GM12878 (cell line): ENCODE measurements at regions not wholly inside any gene's neighbourhood (a gene's known extent, or its start where the extent isn't known, plus 50 kb on each side); places are given as distances from the start of the nearest gene placed in this dataset.

Experiments used
- ATAC-seq: fragments of 200-7000 bp; cut with Tn5 transposase; 3 replicates; pipeline ENCODE4 v1.9.1; 2020; ENCODE audit warnings: mild to moderate bottlenecking, moderate library complexity
- BruUV-seq: library from RNA; stranded (reverse); fragments of 400-500 nt; replicated peaks from 2 replicates; lab custom pipeline; 2021; lab: Mats Ljungman, UMichigan
- CTCF ChIA-PET: fragments of 300-600 bp; sonication (Branson Sonifier 250); formaldehyde crosslinking; extraction: SDS; loops from one replicate; lab custom pipeline; 2021; ENCODE audit warnings: inconsistent platforms; lab: Yijun Ruan, JAX
- POLR2A ChIA-PET: fragments of 350-600 bp; formaldehyde crosslinking; extraction: SDS; loops from one replicate; lab custom pipeline; 2021; ENCODE audit warnings: inconsistent platforms; lab: Charles Lee
- RAD21 ChIA-PET: fragments of 300-600 bp; sonication (Branson Sonifier 250); formaldehyde crosslinking; loops from one replicate; lab custom pipeline; 2023; ENCODE audit warnings: antibody characterized with exemption; ENCODE audit not compliant: unreplicated experiment; lab: Charles Lee
- SMC1A ChIA-PET: fragments of 300-600 bp; sonication (Branson Sonifier 250); formaldehyde crosslinking; loops from one replicate; lab custom pipeline; 2023; ENCODE audit not compliant: unreplicated experiment, uncharacterized antibody; lab: Charles Lee
- DNase-seq: peaks from one replicate; pipeline ENCODE4 v3.0.0-alpha.2; 2011; ENCODE audit warnings: low read depth, low spot score
- FAIRE-seq: peaks from 3 replicates; lab custom pipeline; 2011; peaks lifted over from hg19 to GRCh38; lab: Jason Lieb, UNC
- H2AFZ ChIP-seq: 2 replicates; pipeline ENCODE4 v1.6.0; 2011; ENCODE audit warnings: low read depth, low read length, control low read depth; ENCODE audit not compliant: control insufficient read depth
- H3K27ac ChIP-seq: 2 replicates; pipeline ENCODE4 v1.5.1; 2011; ENCODE audit warnings: control low read depth; ENCODE audit not compliant: control insufficient read depth, insufficient read depth
- H3K27me3 ChIP-seq, 2 experiments: replicated peaks in 1 of 2; 2 replicates each; pipeline versions ENCODE4 v1.6.0 to v1.6.1; 2011; ENCODE audit warnings: low read length in 1 of 2; ENCODE audit not compliant: control insufficient read depth in 2 of 2, insufficient read depth in 2 of 2
- H3K36me3 ChIP-seq, 2 experiments: 2 replicates each; pipeline ENCODE4 v1.5.1; 2011; ENCODE audit warnings: low read length in 1 of 2; ENCODE audit not compliant: control insufficient read depth in 2 of 2, insufficient read depth in 2 of 2
- H3K4me1 ChIP-seq: 2 replicates; pipeline ENCODE4 v1.6.1; 2011; ENCODE audit warnings: mild to moderate bottlenecking, low read length, moderate library complexity, mixed read lengths; ENCODE audit not compliant: control insufficient read depth, insufficient read depth
- H3K4me2 ChIP-seq: 2 replicates; pipeline ENCODE4 v1.6.0; 2011; ENCODE audit warnings: control low read depth; ENCODE audit not compliant: control insufficient read depth, insufficient read depth
- H3K4me3 ChIP-seq: fragments of 200-600 bp; sonication (generic); 2 replicates; pipeline ENCODE4 v1.5.1; 2016
- H3K79me2 ChIP-seq: 2 replicates; pipeline ENCODE4 v1.6.0; 2011; ENCODE audit warnings: low read length; ENCODE audit not compliant: control insufficient read depth, insufficient read depth
- H3K9ac ChIP-seq: 2 replicates; pipeline ENCODE4 v1.8.0; 2011; ENCODE audit warnings: low read length, control low read depth, mixed read lengths; ENCODE audit not compliant: control insufficient read depth, insufficient read depth
- H3K9me3 ChIP-seq: replicated peaks from 3 replicates; pipeline ENCODE4 v1.5.1; 2011; ENCODE audit warnings: mild to moderate bottlenecking, low read length; ENCODE audit not compliant: control insufficient read depth, insufficient read depth
- H4K20me1 ChIP-seq: 2 replicates; pipeline ENCODE4 v1.6.0; 2011; ENCODE audit not compliant: control insufficient read depth, insufficient read depth
- BCL11A ChIP-seq: IDR thresholded peaks from 2 replicates; pipeline ENCODE4 v1.6.1; 2011; ENCODE audit warnings: low read depth, low read length
- BRCA1 ChIP-seq: IDR thresholded peaks from 2 replicates; pipeline ENCODE4 v1.6.1; 2011; ENCODE audit warnings: low read depth, low read length, improper control_type of control experiment
- EED ChIP-seq: sonication (generic); IDR thresholded peaks from 2 replicates; pipeline ENCODE4 v1.6.1; 2016; ENCODE audit warnings: antibody characterized with exemption, low read depth
- GABPA ChIP-seq: IDR thresholded peaks from 2 replicates; pipeline ENCODE4 v1.6.1; 2014; ENCODE audit warnings: antibody characterized with exemption, low read depth, mild to moderate bottlenecking, inconsistent platforms
- IRF4 ChIP-seq: IDR thresholded peaks from 2 replicates; pipeline ENCODE4 v1.6.1; 2011; ENCODE audit warnings: low read depth, low read length
- RFX5 ChIP-seq: IDR thresholded peaks from 2 replicates; pipeline ENCODE4 v1.6.1; 2011; ENCODE audit warnings: low read depth, low read length, improper control_type of control experiment
- SUZ12 ChIP-seq: fragments of 200-600 bp; sonication (generic); IDR thresholded peaks from one replicate; pipeline ENCODE4 v1.6.1; 2018; ENCODE audit warnings: antibody characterized with exemption, mild to moderate bottlenecking; ENCODE audit not compliant: unreplicated experiment
- ZNF24 ChIP-seq: fragments of 450-650 bp; IDR thresholded peaks from 2 replicates; pipeline ENCODE4 v1.6.1; 2017; ENCODE audit warnings: antibody characterized with exemption, mild to moderate bottlenecking
- WGBS: methylation state at CpG from one replicate; pipeline ENCODE4 v1.1.6; 2016; ENCODE audit warnings: low lambda C conversion rate; ENCODE audit not compliant: insufficient replicate concordance, insufficient coverage; ENCODE audit errors: missing lambda C conversion rate; 5-methylcytosine and 5-hydroxymethylcytosine counted together
- in situ Hi-C: fragments of 300-500 bp; cut with MboI; formaldehyde crosslinking; loops from 9 replicates; pipeline ENCODE4 v1.14.3; 2018; ENCODE audit warnings: mixed read lengths
- intact Hi-C: fragments of 100-400 bp; cut with micrococcal nuclease; formaldehyde crosslinking; loops from one replicate; pipeline ENCODE4 v1.14.2; 2022; ENCODE audit not compliant: unreplicated experiment
- TF ChIP-seq, protein P1 (sequence below): IDR thresholded peaks from 2 replicates; pipeline ENCODE4 v1.6.1; 2012; ENCODE audit warnings: low read depth, low read length, improper control_type of control experiment

DNA sequence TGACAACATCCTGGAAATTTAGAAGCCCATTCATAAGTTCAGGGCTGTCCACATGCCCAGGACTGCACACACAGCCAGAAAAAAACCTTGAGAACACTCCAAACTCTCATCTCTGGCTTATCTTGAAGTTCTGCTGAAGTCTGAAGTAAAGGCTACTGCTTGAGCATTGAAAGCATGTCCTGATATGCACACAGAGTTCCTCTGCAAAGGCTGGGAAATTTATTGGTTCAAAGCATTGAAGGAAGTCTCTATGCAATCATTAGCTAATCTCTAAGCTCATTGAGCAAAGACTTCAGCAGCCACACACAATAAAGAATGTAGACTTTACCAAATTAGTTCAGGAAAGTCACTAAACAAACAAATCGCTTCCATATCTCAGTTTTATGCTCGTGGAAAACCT, 162.0 kb upstream of the STT3B start:
- FAIRE-seq, result no peak
- Histone ChIP-seq H3K9ac (no peak overlapping the region), H3K36me3 (no peaks in the 10 kb centered on the region), H3K9me3 (peaks cover 4% of the 10 kb centered on the region; the same call in 2 of the 3 replicates), H3K79me2 (no peaks in the 10 kb centered on the region), H4K20me1 (no peaks in the 10 kb centered on the region), H3K4me2 (no peak overlapping the region), H3K27ac (no peak overlapping the region), H3K27me3 (no peaks in the 10 kb centered on the region), H3K4me1 (no peaks in the 10 kb centered on the region), H3K4me3 (no peak overlapping the region), H2AFZ (no peak overlapping the region)
- ChIA-PET SMC1A (interaction anchor here (0.6 to 1.0 kb wide), 3 partner anchors 12 to 86 kb away, joined by 3 read pairs; no protein-coding TSS in a partner anchor), CTCF (interaction anchor here (1.4 kb wide), 1 partner anchor 14 kb away, joined by 4 read pairs; no protein-coding TSS in a partner anchor), POLR2A (no interaction called here), RAD21 (no interaction called here)
- WGBS, result 44% methylated on average over 2 of the region's 2 CpGs
- in situ Hi-C loops (no loop called here), intact Hi-C loops (no loop called here)
- no peak for DNase-seq
- no TSS peak for BruUV-seq
- TF ChIP-seq, protein P1, sequence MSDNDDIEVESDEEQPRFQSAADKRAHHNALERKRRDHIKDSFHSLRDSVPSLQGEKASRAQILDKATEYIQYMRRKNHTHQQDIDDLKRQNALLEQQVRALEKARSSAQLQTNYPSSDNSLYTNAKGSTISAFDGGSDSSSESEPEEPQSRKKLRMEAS, result no peak
- TF ChIP-seq SUZ12, result no peak
- no peak for TF ChIP-seq BCL11A
- no peak for TF ChIP-seq EED
- TF ChIP-seq GABPA, result no peak
- no peak for TF ChIP-seq BRCA1
- no peak for TF ChIP-seq ZNF24
- TF ChIP-seq IRF4, result no peak
- no peak for TF ChIP-seq RFX5
- ATAC-seq, result no peak
